Astrocyte of the hippocampus (primary cell): ENCODE measurements at regions not wholly inside any gene's neighbourhood (a gene's known extent, or its start where the extent isn't known, plus 50 kb on each side); places are given as distances from the start of the nearest gene placed in this dataset.
"Not testable (repeated sequence)": the region's sequence is repeated elsewhere in the genome, so short reads cannot be mapped to it uniquely, and the experiment has no call there.

Source experiments
- DNase-seq: peaks from one replicate; pipeline ENCODE4 v3.0.0; 2011; ENCODE audit warnings: low read depth, low spot score

DNA sequence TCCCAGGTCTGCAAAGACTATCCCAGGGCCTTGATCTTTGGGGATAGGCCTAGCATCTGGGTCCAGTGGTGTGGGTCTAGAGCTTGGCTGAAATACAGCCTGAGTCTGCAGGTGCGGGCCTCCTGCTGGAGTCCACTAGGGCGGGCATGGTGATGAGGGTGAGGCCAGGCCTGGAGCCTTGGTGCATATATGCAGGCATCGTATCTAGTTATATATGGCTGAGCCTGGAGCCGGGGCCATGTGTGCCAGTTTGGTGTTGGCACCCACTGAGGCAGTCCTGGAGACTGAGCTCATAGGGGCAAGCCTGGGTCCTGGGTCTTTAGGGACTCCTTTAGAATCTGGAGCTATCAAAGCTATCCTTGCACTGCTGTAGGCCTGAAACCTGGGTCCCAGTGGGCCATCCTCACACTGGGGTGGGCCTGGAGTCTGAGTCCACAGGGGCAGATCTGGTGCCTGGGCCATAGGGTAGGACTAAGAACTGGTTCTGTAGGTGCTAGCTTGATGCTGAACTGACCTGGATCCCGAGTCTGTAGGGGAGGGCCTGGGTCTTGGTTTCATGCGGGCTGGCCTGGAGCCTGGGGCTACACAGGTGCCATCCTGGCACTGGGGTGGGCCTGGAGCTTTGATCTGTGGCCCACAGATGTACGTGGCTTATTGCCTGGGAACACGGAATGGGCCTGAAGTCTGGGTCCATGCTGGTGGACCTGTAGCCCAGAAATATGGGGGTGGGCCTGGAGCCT is 346.5 kb upstream of the MEF2C start:
- no peak for DNase-seq

DNA sequence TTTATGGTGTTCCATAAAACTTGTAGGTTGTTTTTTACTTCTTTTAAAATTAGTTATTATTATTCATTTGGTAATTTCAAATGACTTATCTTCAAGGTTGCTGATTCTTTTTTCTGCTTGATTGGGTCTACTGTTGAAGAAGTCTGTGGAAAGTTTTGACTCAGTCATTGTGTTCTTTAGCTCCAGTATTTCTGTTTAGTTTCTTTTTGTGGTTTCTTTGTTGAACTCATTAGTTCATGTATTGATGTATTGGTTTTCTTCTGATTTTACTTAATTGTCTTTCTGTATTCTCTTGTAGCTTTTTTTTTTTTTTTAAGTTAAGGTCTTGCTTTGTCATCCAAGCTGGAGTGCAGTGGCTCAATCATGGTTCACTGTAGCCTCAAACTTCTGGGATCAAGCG is 345.4 kb upstream of the MEF2C start:
- DNase-seq = no peak

DNA sequence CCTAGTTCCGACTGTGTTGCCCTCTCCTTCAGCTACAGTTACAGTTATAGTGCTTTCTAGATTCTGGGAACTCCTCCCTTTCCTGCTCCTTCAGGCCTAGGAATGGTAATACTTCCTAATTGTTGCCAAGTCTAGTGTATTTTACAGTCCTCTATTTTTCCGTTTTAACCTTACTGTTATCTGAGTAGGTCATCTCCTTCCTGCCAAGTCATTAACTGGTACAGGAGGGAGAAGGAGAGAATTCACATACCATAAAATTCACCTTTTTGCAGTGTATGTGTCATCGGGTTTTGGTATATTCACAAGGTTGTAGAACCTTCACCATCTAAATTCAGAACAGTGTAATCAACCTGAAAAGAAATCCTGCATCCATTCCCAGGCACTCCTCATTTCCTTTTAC is 335.4 kb upstream of the MEF2C start:
- DNase-seq = no peak

DNA sequence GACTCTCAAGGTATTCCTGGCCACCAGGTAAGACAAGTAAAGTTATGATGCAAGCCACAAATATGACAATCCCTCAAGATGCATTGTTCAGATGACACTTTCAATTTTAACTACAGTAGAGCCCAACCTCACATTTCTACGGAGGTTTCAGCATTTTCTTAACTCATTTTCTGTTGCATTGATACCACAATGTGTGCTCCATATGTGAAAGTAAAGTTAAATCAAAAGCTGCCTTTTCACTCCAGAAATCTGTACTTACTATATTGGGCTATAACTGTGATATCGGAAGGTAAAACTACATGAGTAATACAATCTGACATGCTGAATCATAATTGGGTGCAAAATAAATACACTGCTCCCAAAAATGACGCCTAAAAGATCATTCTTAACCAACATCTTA is 333.6 kb upstream of the MEF2C start:
- DNase-seq = no peak

DNA sequence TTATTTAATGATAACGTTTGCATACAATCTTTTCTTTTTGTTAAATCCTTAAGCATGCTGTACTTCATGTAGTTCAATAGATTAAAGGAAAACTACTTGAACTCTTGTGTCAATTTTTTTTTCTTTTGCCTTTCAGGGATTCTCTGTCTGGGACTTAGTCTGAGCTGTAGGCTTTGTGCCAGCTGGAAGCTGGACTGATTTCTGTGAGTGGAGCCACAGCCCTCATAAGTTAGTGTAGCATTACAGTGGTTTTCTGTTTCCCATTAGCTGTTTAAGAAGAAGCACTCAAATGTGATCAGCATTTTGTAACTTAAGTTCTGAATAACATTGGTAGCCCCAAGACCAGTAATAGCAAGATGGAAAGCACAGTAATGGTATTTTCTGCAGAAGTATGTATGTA is 330.6 kb upstream of the MEF2C start:
- DNase-seq = peak; percentile 90

DNA sequence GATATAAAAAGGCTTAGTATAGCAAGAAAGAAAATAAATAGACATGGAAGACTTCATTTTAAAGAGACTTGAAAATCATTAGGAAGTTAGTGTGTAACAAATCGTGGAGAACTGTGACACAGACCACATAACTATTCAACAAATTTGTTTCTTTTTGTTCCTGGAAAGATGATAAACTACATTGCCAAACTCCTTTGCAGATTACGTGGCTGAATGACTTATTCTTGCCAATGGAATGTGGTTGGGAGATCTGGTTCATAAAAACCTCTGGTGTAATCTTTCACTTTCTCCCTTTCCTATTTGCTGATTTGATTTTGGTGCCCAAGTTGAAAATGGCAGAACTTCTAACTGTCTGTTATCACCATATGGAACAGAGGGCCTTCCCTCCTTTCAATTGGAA is 328.9 kb upstream of the MEF2C start:
- DNase-seq = peak; percentile 84

DNA sequence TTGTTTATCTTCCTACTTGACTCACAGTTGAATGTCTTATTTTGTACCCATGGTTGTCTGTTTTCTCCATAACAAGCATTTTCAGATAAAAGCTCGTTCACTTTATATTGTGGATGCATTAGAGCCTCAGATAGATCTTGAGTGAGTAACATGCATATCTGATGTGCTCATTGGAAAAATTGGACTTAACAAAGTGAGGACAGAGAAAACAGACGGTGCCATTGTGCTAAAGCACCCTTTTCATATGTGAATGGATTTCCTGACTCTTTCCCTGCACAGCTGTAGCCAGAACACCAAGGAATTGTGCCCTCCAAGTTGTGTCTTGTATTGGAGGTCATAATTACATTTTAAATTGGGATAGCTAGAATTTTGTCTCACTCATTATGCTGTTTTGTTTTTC is 325.8 kb upstream of the MEF2C start:
- no peak for DNase-seq

DNA sequence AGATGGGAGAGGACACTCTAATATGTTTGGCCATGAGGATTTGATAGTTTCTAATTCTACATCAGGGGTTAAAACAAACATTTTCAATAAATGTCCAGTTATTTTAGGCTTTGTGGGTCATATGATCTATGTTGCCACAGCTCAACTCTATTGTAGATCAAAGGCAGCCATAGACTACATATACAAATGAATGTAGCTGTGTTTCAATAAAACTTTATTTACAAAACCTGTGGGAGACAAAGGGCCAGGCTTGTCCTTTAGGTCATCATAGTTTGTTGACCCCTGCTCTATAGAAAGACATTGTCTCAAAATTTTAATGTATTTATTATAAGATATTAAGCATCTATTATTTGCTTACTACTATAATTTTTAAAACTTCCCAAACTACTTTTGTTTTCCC is 325.4 kb upstream of the MEF2C start:
- no peak for DNase-seq

DNA sequence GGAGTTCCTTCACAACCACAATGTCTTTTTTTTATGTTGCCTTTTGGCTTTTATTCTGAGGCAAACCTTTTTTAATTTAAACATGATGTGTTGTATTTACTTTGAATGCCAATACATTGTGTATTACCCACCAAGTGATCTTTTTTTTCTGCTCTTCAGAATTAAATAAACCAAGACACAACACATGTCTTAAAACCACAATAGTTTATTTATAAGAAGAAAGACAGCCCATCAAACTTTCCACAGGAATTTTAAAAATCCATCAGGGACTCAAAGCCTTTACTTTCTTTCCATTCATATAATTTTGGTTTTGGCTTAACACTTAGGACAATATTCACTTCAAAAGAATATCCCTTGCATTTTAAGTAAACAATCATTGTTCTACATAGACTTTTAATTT is 321.8 kb upstream of the MEF2C start:
- DNase-seq = peak; percentile 32

DNA sequence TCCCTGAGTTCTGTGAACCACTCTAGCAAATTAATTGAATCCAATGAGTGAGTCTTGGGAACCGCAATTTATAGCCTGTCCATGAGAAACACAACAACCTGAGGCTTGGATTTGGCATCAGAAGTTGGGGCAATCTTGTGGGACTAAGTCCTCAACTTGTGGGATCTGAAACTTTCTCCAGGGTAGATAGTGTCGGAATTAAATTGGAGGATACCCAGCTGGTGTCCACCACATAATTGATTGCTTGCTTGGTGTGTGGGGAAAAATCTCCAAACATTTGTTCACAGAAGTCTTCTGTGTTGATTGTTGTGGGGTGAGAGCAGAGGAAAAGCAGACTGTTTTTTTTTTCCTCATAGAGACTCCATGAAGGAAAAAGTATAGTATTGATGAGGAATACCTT is 320.6 kb upstream of the MEF2C start:
- no peak for DNase-seq

DNA sequence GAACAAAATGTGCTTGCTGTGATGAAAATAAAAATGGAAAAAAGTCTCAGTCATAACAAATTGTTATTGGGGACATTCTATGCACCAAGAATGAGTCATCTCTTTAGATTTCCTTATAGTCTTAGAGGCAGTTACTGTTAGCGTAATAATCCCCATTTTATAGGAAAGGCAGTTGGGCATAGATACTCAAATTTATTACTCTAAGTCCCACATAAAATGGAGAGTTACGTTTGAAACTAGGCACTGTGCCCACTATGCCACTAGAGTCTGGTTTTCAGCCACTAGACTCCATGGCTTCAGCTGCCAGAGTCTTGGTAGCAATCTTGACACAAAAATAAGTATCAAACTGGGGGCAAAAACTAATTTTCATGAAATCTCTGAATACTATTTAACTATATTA is 317.9 kb upstream of the MEF2C start:
- no peak for DNase-seq

DNA sequence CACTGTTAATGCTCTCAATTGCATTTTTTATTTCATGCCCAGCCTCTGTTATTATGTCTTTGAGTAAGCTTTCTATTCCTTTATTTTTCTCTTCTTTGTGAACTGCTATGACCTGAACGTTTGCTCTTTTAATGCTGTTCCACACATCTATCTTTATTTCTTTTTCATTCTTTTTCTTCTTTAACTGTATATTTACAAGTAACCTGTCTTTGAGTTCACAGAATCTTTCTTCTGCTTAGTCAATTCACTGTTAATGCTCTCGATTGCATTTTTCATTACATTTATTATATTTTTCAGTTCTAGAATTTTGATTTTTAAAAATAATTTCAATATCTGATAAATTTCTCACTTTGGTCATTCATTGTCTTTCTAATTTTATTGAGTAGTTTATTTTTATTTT is 316.3 kb upstream of the MEF2C start:
- no peak for DNase-seq

DNA sequence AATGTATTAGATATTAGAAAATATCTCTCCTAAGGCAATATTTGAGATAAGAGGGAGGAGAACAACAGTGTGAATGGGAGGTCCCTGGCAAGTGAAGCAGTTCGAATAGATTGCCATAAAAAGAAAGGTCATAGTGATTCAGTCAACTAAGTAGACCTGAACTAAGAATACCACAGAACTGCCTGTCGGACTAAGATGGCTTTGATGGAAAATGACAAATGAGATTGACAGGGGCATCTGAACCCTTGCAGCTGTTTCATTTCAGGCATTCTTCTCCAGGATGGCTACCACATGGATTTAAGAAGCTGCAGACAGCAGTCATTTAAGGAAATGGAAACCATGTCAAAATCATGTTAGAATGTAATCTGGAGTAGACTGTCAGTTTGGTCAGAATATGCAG is 308.4 kb upstream of the MEF2C start:
- DNase-seq = no peak

DNA sequence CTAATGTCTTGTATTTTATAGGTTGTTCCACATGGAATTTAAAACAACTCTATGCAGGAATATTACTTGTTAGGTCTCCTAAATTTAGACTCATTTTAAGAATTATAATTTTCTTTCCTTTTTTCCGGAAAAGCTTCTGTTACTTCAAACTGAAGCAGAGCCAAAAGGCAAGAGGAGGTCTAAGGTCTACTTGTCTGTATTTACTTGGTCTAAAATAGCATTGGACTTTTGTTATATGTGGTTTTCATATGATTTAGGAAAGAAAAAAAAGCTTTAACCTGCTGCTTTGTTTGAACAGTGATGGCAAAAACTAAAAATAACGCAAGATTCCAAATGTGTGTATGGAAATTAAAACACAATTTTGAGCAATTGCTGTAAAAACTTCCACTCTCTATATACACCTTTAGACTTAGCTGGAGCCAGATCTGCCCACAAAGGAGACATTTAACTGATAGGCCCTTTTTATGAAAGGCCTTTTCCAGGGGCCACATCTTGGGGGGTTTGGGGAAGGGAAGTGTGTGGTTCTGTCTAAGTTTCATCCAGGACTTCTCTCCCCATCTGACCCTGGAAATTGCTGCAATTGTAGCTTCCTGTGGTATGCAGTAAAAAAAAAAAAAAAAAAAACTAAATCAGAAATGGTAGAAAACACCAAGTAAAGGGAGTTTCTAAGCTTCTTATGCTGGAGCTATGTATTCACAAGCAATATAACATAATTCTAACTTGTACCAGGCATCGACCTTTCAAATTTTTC is 307.7 kb upstream of the MEF2C start:
- DNase-seq = no peak

DNA sequence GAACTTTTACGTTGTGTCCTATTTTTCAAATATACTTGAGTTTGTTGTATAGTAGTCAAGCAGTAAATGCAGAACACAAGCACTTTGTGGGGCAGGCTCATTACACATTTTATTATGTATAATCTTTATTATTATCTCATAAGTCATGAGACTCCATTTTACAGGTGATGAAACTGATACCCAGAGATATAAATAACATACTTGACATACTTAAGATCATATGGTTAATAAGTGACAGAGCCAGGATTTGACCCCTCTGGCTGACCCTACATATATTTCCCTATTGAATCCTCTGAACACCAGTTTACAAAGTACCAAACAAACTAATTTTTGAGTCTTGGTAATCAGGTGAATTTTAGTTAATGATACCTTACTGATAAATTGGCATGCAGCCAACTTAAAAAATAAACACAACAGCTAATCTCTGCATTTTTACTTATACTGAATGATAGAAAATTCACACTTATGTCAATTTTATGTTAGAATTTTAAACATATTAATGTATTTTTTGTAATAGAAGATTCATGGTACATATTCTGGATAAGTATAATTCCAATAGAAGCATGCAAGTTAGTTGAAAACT is 305.0 kb upstream of the MEF2C start:
- no peak for DNase-seq

DNA sequence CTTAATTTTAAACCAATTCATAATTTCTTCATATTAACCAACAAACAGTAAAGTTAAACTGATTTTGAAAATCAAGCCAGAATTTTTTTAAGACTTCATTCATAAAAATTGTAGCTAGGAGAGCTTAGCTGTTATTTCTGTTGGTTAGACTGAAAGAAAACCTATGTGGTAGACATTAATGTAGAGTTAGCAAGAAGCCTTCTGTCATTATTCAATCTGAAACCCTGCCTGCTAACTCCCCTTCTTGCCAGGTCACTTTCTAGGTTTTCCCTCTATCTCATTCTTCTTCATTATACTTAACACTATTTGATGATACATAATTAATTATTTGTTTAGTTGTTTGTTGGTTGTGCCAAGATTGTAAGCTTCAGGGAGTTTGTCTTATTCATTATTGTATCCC is 304.3 kb upstream of the MEF2C start:
- no peak for DNase-seq

DNA sequence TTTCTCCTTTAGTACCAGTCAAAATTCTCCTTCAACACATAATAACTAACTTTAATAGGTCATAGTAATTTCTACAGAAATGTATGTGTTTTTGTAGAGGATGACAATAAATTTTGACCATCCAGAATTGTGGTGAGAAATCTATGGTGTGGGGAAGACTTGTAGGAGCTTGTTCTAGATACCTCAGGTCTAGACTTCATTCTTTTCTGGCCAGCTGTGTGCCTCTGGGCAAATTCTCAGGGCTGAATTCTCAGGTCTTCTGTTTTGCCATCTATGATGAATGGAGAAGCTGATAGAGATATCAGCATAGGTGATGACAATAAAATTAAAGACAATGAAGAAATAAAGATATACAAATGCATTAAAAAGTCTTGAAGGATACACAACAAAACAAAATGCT is 298.6 kb upstream of the MEF2C start:
- DNase-seq = no peak

DNA sequence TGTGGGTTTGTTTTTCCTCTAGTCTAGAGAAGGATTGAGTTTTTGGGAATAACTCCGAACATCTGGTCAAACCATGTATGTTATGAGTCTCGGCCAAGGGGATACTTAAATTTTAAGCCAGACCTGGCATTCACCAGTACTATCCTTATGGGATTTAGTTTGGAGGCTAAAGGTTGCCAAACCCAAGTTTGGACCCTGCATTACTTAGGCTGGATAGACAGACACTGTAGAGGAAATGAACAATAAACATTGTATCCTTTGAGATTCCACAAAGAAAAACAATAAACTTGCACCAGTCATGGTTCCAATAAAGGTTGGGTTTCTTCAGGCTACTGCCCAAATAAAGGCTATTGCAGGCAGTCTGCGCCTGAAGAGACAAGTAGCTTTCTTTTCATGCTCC is 296.7 kb upstream of the MEF2C start:
- no peak for DNase-seq

DNA sequence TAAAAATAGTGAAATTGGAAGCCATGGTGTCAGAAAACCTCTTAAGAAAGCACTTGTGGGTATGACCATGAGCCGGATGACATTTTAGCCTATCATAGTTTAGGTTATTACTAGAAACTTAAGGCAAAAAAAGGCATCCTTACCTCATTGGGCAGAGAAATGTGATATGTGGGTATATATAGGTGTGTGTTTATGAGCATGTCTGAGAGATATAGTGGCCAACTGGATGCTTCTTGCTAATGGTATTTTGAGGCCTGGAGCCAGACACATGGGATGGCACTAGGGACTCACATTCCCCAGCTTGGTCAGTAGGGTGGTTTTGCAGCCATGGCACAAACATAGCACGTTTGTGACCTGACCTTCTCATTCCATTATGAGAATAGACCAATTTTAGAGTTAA is 295.6 kb upstream of the MEF2C start:
- DNase-seq = no peak

DNA sequence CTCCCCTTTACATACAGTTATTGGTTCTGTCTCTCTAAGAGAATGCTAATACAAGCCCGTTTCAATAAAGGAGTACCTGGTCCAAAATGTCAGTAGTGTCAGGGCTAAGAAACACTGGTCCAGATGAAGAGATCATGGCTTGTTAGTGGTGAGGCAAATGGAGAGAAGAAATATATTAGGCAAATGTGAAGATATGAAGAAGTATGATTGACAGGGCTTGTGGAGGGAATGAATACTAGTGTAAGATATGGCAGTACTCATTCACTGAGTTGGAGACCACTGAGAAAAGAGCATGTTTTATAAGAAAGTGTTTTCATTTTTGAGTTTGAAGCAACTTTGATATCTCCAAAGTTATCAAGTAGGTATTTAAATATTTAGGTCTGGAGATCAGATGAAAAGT is 290.5 kb upstream of the MEF2C start:
- DNase-seq = no peak

DNA sequence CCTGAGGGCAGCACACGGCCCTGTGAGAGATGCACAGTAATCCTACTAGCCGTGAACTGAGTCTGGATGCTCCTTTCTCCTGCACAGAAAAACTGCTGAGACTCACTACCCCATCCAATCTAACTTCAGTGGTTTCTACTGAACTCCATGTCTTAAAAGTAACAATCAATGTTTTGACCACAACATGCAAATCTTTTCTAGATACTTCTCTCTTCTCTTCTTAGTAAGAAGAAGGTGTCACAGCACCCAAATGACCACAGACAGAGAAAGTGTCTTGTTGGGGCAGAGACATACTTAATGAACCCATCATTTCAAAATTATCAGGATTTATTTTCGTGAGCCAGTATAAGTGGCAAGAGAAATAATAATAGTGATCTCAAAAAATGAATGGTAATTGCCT is 285.8 kb upstream of the MEF2C start:
- DNase-seq = no peak

DNA sequence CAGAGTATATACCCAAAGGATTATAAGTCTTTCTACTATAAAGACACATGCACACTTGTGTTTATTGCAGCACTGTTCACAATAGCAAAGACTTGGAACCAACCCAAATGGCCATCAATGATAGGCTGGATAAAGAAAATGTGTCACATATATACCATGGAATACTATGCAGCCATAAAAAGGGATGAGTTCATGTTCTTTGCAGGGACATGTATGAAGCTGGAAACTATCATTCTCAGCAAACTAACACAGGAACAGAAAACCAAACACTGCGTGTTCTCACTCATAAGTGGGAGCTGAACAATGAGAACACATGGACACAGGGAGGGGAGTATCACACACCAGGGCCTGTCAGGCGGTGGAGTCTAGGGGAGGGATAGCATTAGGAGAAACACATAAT is 281.7 kb upstream of the MEF2C start:
- not testable (repeated sequence) for DNase-seq

DNA sequence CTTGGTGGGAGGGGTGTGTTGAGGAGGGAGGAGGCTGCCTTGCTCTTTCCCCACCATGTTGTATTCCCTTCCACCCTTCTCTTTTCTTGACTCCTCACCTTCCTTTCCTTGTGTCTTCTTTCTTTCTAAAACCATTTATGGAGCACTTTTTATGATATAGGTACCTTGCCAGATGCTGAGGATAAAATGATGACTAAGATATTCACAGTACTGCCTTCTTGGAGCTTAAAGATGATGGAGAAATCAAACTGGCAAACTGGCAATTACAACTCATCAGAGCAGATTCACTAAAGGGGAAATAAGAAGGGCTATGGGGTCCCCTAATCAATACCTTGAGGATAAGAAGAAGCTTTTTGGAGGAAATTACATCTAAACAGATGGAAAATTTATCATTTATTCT is 273.2 kb upstream of the MEF2C start:
- DNase-seq = no peak
